ENCODE measurements at regions not wholly inside any gene's neighbourhood (a gene's known extent, or its start where the extent isn't known, plus 50 kb on each side); places are given as distances from the start of the nearest gene placed in this dataset.

- TF ChIP-seq CTCF (IDR thresholded peaks at IDR 0.05; ENCODE audit: low read depth, low read length): no peak
- H3K4me3 ChIP-seq (ENCODE audit: low read depth, low read length): no peak overlapping the region
Measured at GRCh38 chr2:236667526-236667925, 97.9 kb downstream of the ACKR3 start.

GRCh38 chr2:236668531-236668969, 98.9 kb downstream of the ACKR3 start:
- no peak for TF ChIP-seq CTCF (IDR thresholded peaks at IDR 0.05; ENCODE audit: low read depth, low read length)
- H3K4me3 ChIP-seq (ENCODE audit: low read depth, low read length): no peak overlapping the region

- TF ChIP-seq CTCF (IDR thresholded peaks at IDR 0.05; ENCODE audit: low read depth, low read length): no peak
- no peak overlapping the region for H3K4me3 ChIP-seq (ENCODE audit: low read depth, low read length)
Measured at GRCh38 chr2:236670235-236670620, 100.6 kb downstream of the ACKR3 start.

- no peak for TF ChIP-seq CTCF (IDR thresholded peaks at IDR 0.05; ENCODE audit: low read depth, low read length)
- H3K4me3 ChIP-seq (ENCODE audit: low read depth, low read length): no peak overlapping the region
Measured at GRCh38 chr2:236671896-236672562, 102.4 kb downstream of the ACKR3 start.

- H3K4me3 ChIP-seq (ENCODE audit: low read depth, low read length): no peak overlapping the region
- no peak for TF ChIP-seq CTCF (IDR thresholded peaks at IDR 0.05; ENCODE audit: low read depth, low read length)
Measured at GRCh38 chr2:236672606-236673005, 103.0 kb downstream of the ACKR3 start.

- no peak overlapping the region for H3K4me3 ChIP-seq (ENCODE audit: low read depth, low read length)
- no peak for TF ChIP-seq CTCF (IDR thresholded peaks at IDR 0.05; ENCODE audit: low read depth, low read length)
Measured at GRCh38 chr2:236673126-236673822, 103.6 kb downstream of the ACKR3 start.

GRCh38 chr2:236673823-236674185, 104.2 kb downstream of the ACKR3 start:
- no peak for TF ChIP-seq CTCF (IDR thresholded peaks at IDR 0.05; ENCODE audit: low read depth, low read length)
- H3K4me3 ChIP-seq (ENCODE audit: low read depth, low read length): no peak overlapping the region

Measured in WI38 (cell line).